ENCODE measurements at regions not wholly inside any gene's neighbourhood (a gene's known extent, or its start where the extent isn't known, plus 50 kb on each side); places are given as distances from the start of the nearest gene placed in this dataset.
"Not testable (repeated sequence)": the region's sequence is repeated elsewhere in the genome, so short reads cannot be mapped to it uniquely, and the experiment has no call there.

DNA sequence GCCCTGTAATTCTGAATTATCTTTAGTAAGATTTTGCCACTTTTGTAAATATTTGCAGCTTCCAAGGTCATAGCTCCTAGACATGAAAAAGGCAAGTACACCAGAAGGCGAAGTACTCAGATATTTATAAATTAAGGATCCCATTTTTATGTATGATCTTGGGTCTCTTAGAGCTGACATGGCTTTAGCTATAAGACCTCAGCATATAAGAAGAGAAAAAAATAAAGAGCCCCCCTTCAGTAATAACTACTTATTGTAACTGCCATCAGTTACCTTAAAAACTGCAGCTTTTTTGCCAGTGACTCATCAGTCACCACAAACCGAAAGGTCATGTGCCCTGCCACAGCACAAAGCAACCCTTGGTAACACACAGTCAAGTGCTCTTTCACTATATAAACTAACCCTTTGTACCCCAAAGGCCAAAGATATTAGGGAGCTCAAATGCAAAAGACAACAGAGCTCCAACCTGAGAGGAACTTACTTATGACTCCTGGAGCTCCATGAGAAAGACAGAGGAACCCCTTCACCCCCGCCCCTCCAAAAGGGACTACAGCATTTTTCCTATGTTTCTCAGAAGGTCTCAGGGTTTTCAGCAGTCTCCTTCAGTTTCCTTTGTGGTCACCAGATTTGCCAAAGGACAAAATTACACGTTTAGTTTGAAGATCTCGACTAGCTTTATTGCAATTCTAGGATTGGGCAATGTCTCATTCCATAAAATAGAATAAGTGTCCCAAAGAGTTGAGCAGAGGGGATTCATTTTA lies 219.8 kb upstream of the DUSP10 start:
- 72% methylated on average over 5 of the region's 5 CpGs for WGBS

GRCh38 chr1:221958161-221958562 lies 216.3 kb upstream of the DUSP10 start:
- H3K4me1 ChIP-seq (ENCODE audit: control insufficient read depth, insufficient read depth, low read length); intact Hi-C loops (cut with DNase I); H3K27me3 ChIP-seq (ENCODE audit: control insufficient read depth, insufficient read depth); DNase-seq; ATAC-seq; H3K9me3 ChIP-seq (ENCODE audit: control insufficient read depth, low read length); H3K4me3 ChIP-seq (ENCODE audit: low read length); H3K27ac ChIP-seq (ENCODE audit: low read length): not testable (repeated sequence)
- WGBS, result 65% methylated on average over 2 of the region's 2 CpGs

More for the DNA sequence above, 219.8 kb upstream of the DUSP10 start:
- Histone ChIP-seq H3K27me3 (ENCODE audit: control insufficient read depth, insufficient read depth) (no peaks in the 10 kb centered on the region), H3K27ac (ENCODE audit: low read length) (no peak overlapping the region), H3K4me3 (ENCODE audit: low read length) (no peak overlapping the region), H3K9me3 (ENCODE audit: control insufficient read depth, low read length) (no peaks in the 10 kb centered on the region), H3K4me1 (ENCODE audit: control insufficient read depth, insufficient read depth, low read length) (no peaks in the 10 kb centered on the region)
- intact Hi-C loops (cut with DNase I), result no loop called here
- DNase-seq (no peak), ATAC-seq (no peak)

DNA sequence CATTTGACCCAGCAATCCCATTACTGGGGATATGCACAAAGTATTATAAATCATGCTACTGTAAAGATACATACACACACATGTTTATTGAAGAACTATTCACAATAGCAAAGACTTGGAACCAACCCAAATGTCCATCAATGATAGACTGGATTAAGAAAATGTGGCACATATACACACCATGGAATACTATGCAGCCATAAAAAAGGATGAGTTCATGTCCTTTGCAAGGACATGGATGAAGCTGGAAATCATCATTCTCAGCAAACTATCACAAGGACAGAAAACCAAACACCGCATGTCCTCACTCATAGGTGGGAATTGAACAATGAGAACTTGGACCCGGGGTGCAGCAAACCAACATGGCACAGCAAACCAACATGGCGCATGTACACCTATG lies 215.5 kb upstream of the DUSP10 start:
- H3K4me1 ChIP-seq (ENCODE audit: control insufficient read depth, insufficient read depth, low read length); intact Hi-C loops (cut with DNase I); DNase-seq; ATAC-seq; H3K27me3 ChIP-seq (ENCODE audit: control insufficient read depth, insufficient read depth); H3K4me3 ChIP-seq (ENCODE audit: low read length); H3K27ac ChIP-seq (ENCODE audit: low read length); H3K9me3 ChIP-seq (ENCODE audit: control insufficient read depth, low read length): not testable (repeated sequence)
- WGBS, result 95% methylated on average over 3 of the region's 3 CpGs

DNA sequence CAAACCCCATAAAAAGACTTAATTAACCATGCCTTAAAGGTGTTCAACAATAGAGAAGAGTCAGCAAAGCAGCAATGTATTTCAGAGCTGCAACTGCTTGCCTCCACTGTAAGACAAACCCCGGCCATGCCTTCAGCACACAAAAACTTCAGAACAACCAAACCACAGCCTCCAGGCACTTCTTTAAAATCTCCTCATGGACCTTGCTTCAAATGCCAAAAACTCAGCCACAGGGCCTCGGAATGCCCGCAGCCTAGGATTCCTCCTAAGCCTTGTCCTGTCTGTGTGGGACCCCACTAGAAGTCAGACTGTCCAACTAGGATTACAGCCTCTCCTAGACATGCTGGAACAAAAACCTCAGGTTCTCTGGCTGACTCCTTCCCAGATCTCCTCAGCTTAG lies 208.1 kb upstream of the DUSP10 start:
- ATAC-seq (no peak), DNase-seq (no peak)
- Histone ChIP-seq H3K27ac (ENCODE audit: low read length) (no peak overlapping the region), H3K9me3 (ENCODE audit: control insufficient read depth, low read length) (peaks cover 3% of the 10 kb centered on the region), H3K4me1 (ENCODE audit: control insufficient read depth, insufficient read depth, low read length) (no peaks in the 10 kb centered on the region), H3K4me3 (ENCODE audit: low read length) (no peak overlapping the region), H3K27me3 (ENCODE audit: control insufficient read depth, insufficient read depth) (no peaks in the 10 kb centered on the region)
- 90% methylated on average over 3 of the region's 3 CpGs for WGBS
- intact Hi-C loops (cut with DNase I), result no loop called here

- H3K4me1 ChIP-seq (ENCODE audit: control insufficient read depth, insufficient read depth, low read length), result no peaks in the 10 kb centered on the region
- H3K27ac ChIP-seq (ENCODE audit: low read length), result no peak overlapping the region
- H3K4me3 ChIP-seq (ENCODE audit: low read length), result no peak overlapping the region
- 79% methylated on average over 5 of the region's 5 CpGs for WGBS
- peaks cover 3% of the 10 kb centered on the region for H3K9me3 ChIP-seq (ENCODE audit: control insufficient read depth, low read length)
- H3K27me3 ChIP-seq (ENCODE audit: control insufficient read depth, insufficient read depth), result no peaks in the 10 kb centered on the region
- DNase-seq, result no peak
- no peak for ATAC-seq
- intact Hi-C loops (cut with DNase I), result no loop called here
Observed at GRCh38 chr1:221948459-221948858, 206.6 kb upstream of the DUSP10 start.

DNA sequence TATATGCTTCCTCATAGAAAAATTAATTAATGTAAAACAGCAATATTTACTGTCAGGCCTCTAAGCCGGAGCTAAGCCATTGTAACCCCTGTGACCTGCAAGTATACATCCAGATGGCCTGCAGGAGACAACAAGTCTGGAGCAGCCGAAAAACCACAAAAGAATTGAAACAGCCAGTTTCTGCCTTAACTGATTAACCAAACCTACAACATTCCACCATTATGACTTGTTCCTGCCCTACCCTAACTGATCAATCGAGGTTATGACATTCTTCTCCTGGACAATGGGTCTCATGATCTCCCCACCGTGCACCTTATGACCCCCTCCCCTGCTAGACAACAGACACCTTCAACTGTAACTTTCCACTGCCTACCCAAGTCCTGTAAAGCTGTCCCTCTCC lies 205.8 kb upstream of the DUSP10 start:
- Histone ChIP-seq H3K9me3 (ENCODE audit: control insufficient read depth, low read length) (peaks cover 3% of the 10 kb centered on the region), H3K4me3 (ENCODE audit: low read length) (no peak overlapping the region), H3K4me1 (ENCODE audit: control insufficient read depth, insufficient read depth, low read length) (no peaks in the 10 kb centered on the region), H3K27me3 (ENCODE audit: control insufficient read depth, insufficient read depth) (no peaks in the 10 kb centered on the region), H3K27ac (ENCODE audit: low read length) (no peak overlapping the region)
- WGBS, result 73% methylated on average over 4 of the region's 4 CpGs
- ATAC-seq (no peak), DNase-seq (no peak)
- intact Hi-C loops (cut with DNase I), result no loop called here

GRCh38 chr1:221946768-221947167 lies 204.9 kb upstream of the DUSP10 start:
- H3K4me1 ChIP-seq (ENCODE audit: control insufficient read depth, insufficient read depth, low read length), result no peaks in the 10 kb centered on the region
- ATAC-seq, result no peak
- WGBS, result 93% methylated on average over 6 of the region's 6 CpGs

GRCh38 chr1:221945669-221946068 lies 203.8 kb upstream of the DUSP10 start:
- ATAC-seq (no peak), DNase-seq (no peak)
- WGBS, result 67% methylated on average over 1 of the region's 1 CpG
- Histone ChIP-seq H3K4me3 (ENCODE audit: low read length) (no peak overlapping the region), H3K27me3 (ENCODE audit: control insufficient read depth, insufficient read depth) (no peaks in the 10 kb centered on the region), H3K9me3 (ENCODE audit: control insufficient read depth, low read length) (peaks cover 3% of the 10 kb centered on the region), H3K4me1 (ENCODE audit: control insufficient read depth, insufficient read depth, low read length) (no peaks in the 10 kb centered on the region), H3K27ac (ENCODE audit: low read length) (no peak overlapping the region)
- intact Hi-C loops (cut with DNase I), result no loop called here

More at GRCh38 chr1:221946768-221947167, 204.9 kb upstream of the DUSP10 start:
- DNase-seq, result no peak
- no peak overlapping the region for H3K4me3 ChIP-seq (ENCODE audit: low read length)
- H3K9me3 ChIP-seq (ENCODE audit: control insufficient read depth, low read length), result peaks cover 3% of the 10 kb centered on the region
- intact Hi-C loops (cut with DNase I), result no loop called here
- H3K27me3 ChIP-seq (ENCODE audit: control insufficient read depth, insufficient read depth), result no peaks in the 10 kb centered on the region
- H3K27ac ChIP-seq (ENCODE audit: low read length), result no peak overlapping the region

- Histone ChIP-seq H3K27me3 (ENCODE audit: control insufficient read depth, insufficient read depth) (no peaks in the 10 kb centered on the region), H3K9me3 (ENCODE audit: control insufficient read depth, low read length) (peaks cover 3% of the 10 kb centered on the region), H3K4me3 (ENCODE audit: low read length) (no peak overlapping the region), H3K27ac (ENCODE audit: low read length) (no peak overlapping the region), H3K4me1 (ENCODE audit: control insufficient read depth, insufficient read depth, low read length) (no peaks in the 10 kb centered on the region)
- DNase-seq (no peak), ATAC-seq (no peak)
- intact Hi-C loops (cut with DNase I), result no loop called here
- 69% methylated on average over 3 of the region's 3 CpGs for WGBS
Observed at GRCh38 chr1:221944247-221944870, 202.5 kb upstream of the DUSP10 start.

- Histone ChIP-seq H3K4me3 (ENCODE audit: low read length) (no peak overlapping the region), H3K9me3 (ENCODE audit: control insufficient read depth, low read length) (peaks cover under 1% of the 10 kb centered on the region), H3K27ac (ENCODE audit: low read length) (no peak overlapping the region), H3K27me3 (ENCODE audit: control insufficient read depth, insufficient read depth) (no peaks in the 10 kb centered on the region), H3K4me1 (ENCODE audit: control insufficient read depth, insufficient read depth, low read length) (no peaks in the 10 kb centered on the region)
- no peak for ATAC-seq
- no peak for DNase-seq
- intact Hi-C loops (cut with DNase I), result no loop called here
- 78% methylated on average over 1 of the region's 1 CpG for WGBS
Observed at GRCh38 chr1:221940631-221941030, 198.7 kb upstream of the DUSP10 start.

DNA sequence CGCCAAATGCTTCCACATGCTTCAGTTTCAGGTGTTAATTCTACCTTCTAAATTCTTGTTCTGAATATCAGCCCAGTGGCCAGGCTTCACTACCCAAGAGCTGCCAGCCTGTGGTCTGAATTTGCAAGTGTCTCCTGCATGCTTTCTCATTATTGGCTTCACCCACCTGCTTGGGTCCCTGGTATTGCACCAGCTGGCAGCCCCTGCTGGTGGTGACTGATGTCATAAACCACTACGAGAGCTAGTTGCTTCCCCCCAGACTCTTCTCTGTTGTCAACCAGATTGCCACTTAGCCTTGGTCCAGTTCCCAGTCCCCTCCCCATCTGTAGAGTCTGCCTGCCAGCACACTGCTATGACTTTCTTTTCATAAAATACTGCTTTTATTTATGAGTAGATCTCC lies 197.7 kb upstream of the DUSP10 start:
- no peaks in the 10 kb centered on the region for H3K27me3 ChIP-seq (ENCODE audit: control insufficient read depth, insufficient read depth)
- no peak overlapping the region for H3K27ac ChIP-seq (ENCODE audit: low read length)
- ATAC-seq (no peak), DNase-seq (no peak)
- H3K4me3 ChIP-seq (ENCODE audit: low read length), result no peak overlapping the region
- H3K9me3 ChIP-seq (ENCODE audit: control insufficient read depth, low read length), result no peaks in the 10 kb centered on the region
- intact Hi-C loops (cut with DNase I), result no loop called here
- H3K4me1 ChIP-seq (ENCODE audit: control insufficient read depth, insufficient read depth, low read length), result no peaks in the 10 kb centered on the region
- WGBS, result 61% methylated on average over 2 of the region's 2 CpGs
